C4-2B (cell line): ENCODE measurements at regions not wholly inside any gene's neighbourhood (a gene's known extent, or its start where the extent isn't known, plus 50 kb on each side); places are given as distances from the start of the nearest gene placed in this dataset.

Experiments
- CTCF ChIP-seq: fragments of 450-650 bp; conservative IDR thresholded peaks from 2 replicates; pipeline ENCODE4 v1.5.1; 2017; ENCODE audit warnings: mild to moderate bottlenecking
- ZFX ChIP-seq: fragments of 450-650 bp; IDR thresholded peaks from 2 replicates; pipeline ENCODE4 v1.6.1; 2017

- TF ChIP-seq CTCF (no peak), ZFX (no peak)
Measured at GRCh38 chr3:153928851-153929250, 192.3 kb upstream of the ARHGEF26 start.
